Colonic mucosa (tissue), 4 donors: ENCODE measurements at regions not wholly inside any gene's neighbourhood (a gene's known extent, or its start where the extent isn't known, plus 50 kb on each side); places are given as distances from the start of the nearest gene placed in this dataset.

Experiments used
- DNase-seq: peaks from one replicate; pipeline ENCODE4 v3.0.0-alpha.2; 2020
- H3K27ac ChIP-seq: fragments of 200-600 bp; one replicate; pipeline ENCODE4 v1.8.0; 2021
- H3K27me3 ChIP-seq: fragments of 200-600 bp; one replicate; pipeline ENCODE4 v1.8.0; 2021
- H3K36me3 ChIP-seq: fragments of 200-600 bp; one replicate; pipeline ENCODE4 v1.8.0; 2021
- H3K4me1 ChIP-seq: fragments of 200-600 bp; one replicate; pipeline ENCODE4 v1.8.0; 2021; ENCODE audit warnings: mild to moderate bottlenecking
- H3K4me3 ChIP-seq: fragments of 200-600 bp; one replicate; pipeline ENCODE4 v1.8.0; 2021
- H3K9ac ChIP-seq, 2 donors: one replicate each; pipeline ENCODE4 v1.7.0; 2013; ENCODE audit warnings: control low read depth in 2 of 2, low read depth in 2 of 2, low read length in 2 of 2
- H3K9me3 ChIP-seq: fragments of 200-600 bp; one replicate; pipeline ENCODE4 v1.8.0; 2021
- CTCF ChIP-seq: fragments of 200-600 bp; IDR thresholded peaks from one replicate; pipeline ENCODE4 v1.8.0; 2022; ENCODE audit warnings: antibody characterized with exemption, mild to moderate bottlenecking
- intact Hi-C: fragments of 100-400 bp; cut with DNase I; formaldehyde crosslinking; loops from one replicate; pipeline ENCODE4 v1.14.1; 2022
- donor health status: healthy.
- donor health status: DM: no; HTN: no; CAD: no.
- donor health status: DM: no; HTN: no; CAD: no.

- DNase-seq = no peak
- Histone ChIP-seq H3K36me3 (no peaks in the 10 kb centered on the region), H3K9me3 (no peaks in the 10 kb centered on the region), H3K9ac (no peak overlapping the region), H3K4me1 (no peaks in the 10 kb centered on the region), H3K27ac (no peak overlapping the region), H3K27me3 (no peaks in the 10 kb centered on the region), H3K4me3 (no peak overlapping the region)
- TF ChIP-seq CTCF = no peak
- intact Hi-C loops = no loop called here
Measured at GRCh38 chr15:98476559-98476958, 171.8 kb upstream of the IGF1R start.

- DNase-seq = no peak
- no peak overlapping the region for H3K27ac ChIP-seq
- no peaks in the 10 kb centered on the region for H3K27me3 ChIP-seq
- H3K9me3 ChIP-seq = no peaks in the 10 kb centered on the region
- intact Hi-C loops = no loop called here
- H3K4me1 ChIP-seq = no peaks in the 10 kb centered on the region
- no peak overlapping the region for H3K4me3 ChIP-seq
- TF ChIP-seq CTCF = no peak
- H3K36me3 ChIP-seq = no peaks in the 10 kb centered on the region
- H3K9ac ChIP-seq = no peak overlapping the region
Measured at GRCh38 chr15:98480844-98481243, 167.5 kb upstream of the IGF1R start.

GRCh38 chr15:98483575-98484130 is 164.7 kb upstream of the IGF1R start:
- no peaks in the 10 kb centered on the region for H3K9me3 ChIP-seq
- no peak for TF ChIP-seq CTCF
- no peak overlapping the region for H3K4me3 ChIP-seq
- no peaks in the 10 kb centered on the region for H3K4me1 ChIP-seq
- no peak overlapping the region for H3K27ac ChIP-seq
- DNase-seq = no peak
- intact Hi-C loops = no loop called here
- H3K9ac ChIP-seq = no peak overlapping the region
- no peaks in the 10 kb centered on the region for H3K27me3 ChIP-seq
- H3K36me3 ChIP-seq = no peaks in the 10 kb centered on the region

- intact Hi-C loops = no loop called here
- H3K27ac ChIP-seq = no peak overlapping the region
- DNase-seq = no peak
- H3K9ac ChIP-seq = no peak overlapping the region
- no peak overlapping the region for H3K4me3 ChIP-seq
- no peaks in the 10 kb centered on the region for H3K36me3 ChIP-seq
- no peaks in the 10 kb centered on the region for H3K27me3 ChIP-seq
- no peaks in the 10 kb centered on the region for H3K9me3 ChIP-seq
- no peaks in the 10 kb centered on the region for H3K4me1 ChIP-seq
- TF ChIP-seq CTCF = no peak
Measured at GRCh38 chr15:98484914-98485313, 163.4 kb upstream of the IGF1R start.

GRCh38 chr15:98485451-98485850 is 162.9 kb upstream of the IGF1R start:
- no peak for TF ChIP-seq CTCF
- H3K27me3 ChIP-seq = no peaks in the 10 kb centered on the region
- no peaks in the 10 kb centered on the region for H3K9me3 ChIP-seq
- H3K9ac ChIP-seq = no peak overlapping the region
- intact Hi-C loops = no loop called here
- no peaks in the 10 kb centered on the region for H3K36me3 ChIP-seq
- no peak for DNase-seq
- H3K27ac ChIP-seq = no peak overlapping the region
- H3K4me3 ChIP-seq = no peak overlapping the region
- H3K4me1 ChIP-seq = no peaks in the 10 kb centered on the region
